ENCODE measurements at regions not wholly inside any gene's neighbourhood (a gene's known extent, or its start where the extent isn't known, plus 50 kb on each side); places are given as distances from the start of the nearest gene placed in this dataset.

GRCh38 chr11:71355281-71355680 is 92.9 kb downstream of the DHCR7 start:
- TF ChIP-seq YY1 (IDR thresholded peaks at IDR 0.05; ENCODE audit: borderline replicate concordance in 1 of 3, control insufficient read depth in 1 of 3, extremely low read depth in 1 of 3, insufficient read depth in 3 of 3, insufficient read length in 1 of 3, insufficient replicate concordance in 2 of 3, low read depth in 1 of 3, low read length in 2 of 3) (no peak), ZFPM2 (CRISPR knock-in tag; IDR thresholded peaks at IDR 0.05) (no peak), CEBPB (tag; IDR thresholded peaks at IDR 0.05) (no peak), CTCF (IDR thresholded peaks at IDR 0.05 in 2 of 3, conservative IDR thresholded peaks at IDR 0.05 in 1 of 3; ENCODE audit: insufficient read depth in 2 of 3, low read depth in 1 of 3, low read length in 3 of 3) (no peak), RFX5 (IDR thresholded peaks at IDR 0.05; ENCODE audit: low read depth, low read length) (no peak), KDM1A (IDR thresholded peaks at IDR 0.05) (no peak), SAFB2 (IDR thresholded peaks at IDR 0.05; ENCODE audit: borderline replicate concordance, low read depth, low read length, severe bottlenecking) (no peak), ZBTB33 (CRISPR knock-in tag; IDR thresholded peaks at IDR 0.05) (no peak), SIN3A (IDR thresholded peaks at IDR 0.05; ENCODE audit: borderline replicate concordance in 2 of 2, control insufficient read depth in 1 of 2, low read depth in 2 of 2, low read length in 2 of 2) (no peak)
- TF ChIP-seq, protein P1, sequence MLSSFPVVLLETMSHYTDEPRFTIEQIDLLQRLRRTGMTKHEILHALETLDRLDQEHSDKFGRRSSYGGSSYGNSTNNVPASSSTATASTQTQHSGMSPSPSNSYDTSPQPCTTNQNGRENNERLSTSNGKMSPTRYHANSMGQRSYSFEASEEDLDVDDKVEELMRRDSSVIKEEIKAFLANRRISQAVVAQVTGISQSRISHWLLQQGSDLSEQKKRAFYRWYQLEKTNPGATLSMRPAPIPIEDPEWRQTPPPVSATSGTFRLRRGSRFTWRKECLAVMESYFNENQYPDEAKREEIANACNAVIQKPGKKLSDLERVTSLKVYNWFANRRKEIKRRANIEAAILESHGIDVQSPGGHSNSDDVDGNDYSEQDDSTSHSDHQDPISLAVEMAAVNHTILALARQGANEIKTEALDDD (IDR thresholded peaks at IDR 0.05) = no peak
